HUES48 (cell line): ENCODE measurements at regions not wholly inside any gene's neighbourhood (a gene's known extent, or its start where the extent isn't known, plus 50 kb on each side); places are given as distances from the start of the nearest gene placed in this dataset.

Source experiments
- H3K27ac ChIP-seq: one replicate; pipeline ENCODE4 v1.7.0; 2013; ENCODE audit warnings: low read depth, low read length, inconsistent platforms
- H3K27me3 ChIP-seq: 2 replicates; pipeline ENCODE4 v1.6.1; 2013; ENCODE audit warnings: mild to moderate bottlenecking, low read length; ENCODE audit not compliant: control insufficient read depth, insufficient read depth
- H3K36me3 ChIP-seq: 2 replicates; pipeline ENCODE4 v1.6.1; 2013; ENCODE audit warnings: low read length; ENCODE audit not compliant: control insufficient read depth, insufficient read depth
- H3K4me1 ChIP-seq: 2 replicates; pipeline ENCODE4 v1.6.1; 2013; ENCODE audit warnings: mild to moderate bottlenecking, low read length; ENCODE audit not compliant: control insufficient read depth, insufficient read depth
- H3K4me3 ChIP-seq: 2 replicates; pipeline ENCODE4 v1.5.1; 2013; ENCODE audit warnings: mild to moderate bottlenecking, low read depth, low read length
- H3K9ac ChIP-seq: 2 replicates; pipeline ENCODE4 v1.6.1; 2013; ENCODE audit warnings: mild to moderate bottlenecking, low read depth, low read length, moderate library complexity
- H3K9me3 ChIP-seq: 2 replicates; pipeline ENCODE4 v1.6.1; 2013; ENCODE audit warnings: low read length; ENCODE audit not compliant: control insufficient read depth, insufficient read depth

- no peaks in the 10 kb centered on the region for H3K9me3 ChIP-seq
- H3K9ac ChIP-seq, result no peak overlapping the region
- no peaks in the 10 kb centered on the region for H3K27me3 ChIP-seq
- no peak overlapping the region for H3K4me3 ChIP-seq
- no peak overlapping the region for H3K27ac ChIP-seq
- H3K36me3 ChIP-seq, result no peaks in the 10 kb centered on the region
- peaks cover 14% of the 10 kb centered on the region for H3K4me1 ChIP-seq
These were observed 175.7 kb upstream of the DDHD1 start for GRCh38 chr14:53328841-53329240.

GRCh38 chr14:53327716-53328115 is 174.6 kb upstream of the DDHD1 start:
- Histone ChIP-seq H3K27me3 (no peaks in the 10 kb centered on the region), H3K4me1 (peaks cover 14% of the 10 kb centered on the region), H3K9me3 (no peaks in the 10 kb centered on the region), H3K4me3 (no peak overlapping the region), H3K9ac (no peak overlapping the region), H3K36me3 (no peaks in the 10 kb centered on the region), H3K27ac (no peak overlapping the region)

GRCh38 chr14:53325176-53325806 is 172.2 kb upstream of the DDHD1 start:
- no peak overlapping the region for H3K4me3 ChIP-seq
- no peaks in the 10 kb centered on the region for H3K9me3 ChIP-seq
- H3K27ac ChIP-seq, result no peak overlapping the region
- H3K27me3 ChIP-seq, result no peaks in the 10 kb centered on the region
- no peaks in the 10 kb centered on the region for H3K36me3 ChIP-seq
- H3K9ac ChIP-seq, result no peak overlapping the region
- H3K4me1 ChIP-seq, result peaks cover 14% of the 10 kb centered on the region

GRCh38 chr14:53316504-53316903 is 163.4 kb upstream of the DDHD1 start:
- Histone ChIP-seq H3K27me3 (no peaks in the 10 kb centered on the region), H3K4me1 (no peaks in the 10 kb centered on the region), H3K36me3 (no peaks in the 10 kb centered on the region), H3K4me3 (no peak overlapping the region), H3K9me3 (peaks cover 20% of the 10 kb centered on the region), H3K9ac (no peak overlapping the region), H3K27ac (no peak overlapping the region)

- Histone ChIP-seq H3K4me1 (no peaks in the 10 kb centered on the region; the same call in 1 of the 2 replicates), H3K27ac (no peak overlapping the region), H3K4me3 (no peak overlapping the region)
These were observed 157.3 kb upstream of the DDHD1 start for GRCh38 chr14:53310412-53310811.

GRCh38 chr14:53306911-53307310 is 153.8 kb upstream of the DDHD1 start:
- no peaks in the 10 kb centered on the region for H3K27me3 ChIP-seq
- H3K27ac ChIP-seq, result no peak overlapping the region
- H3K36me3 ChIP-seq, result no peaks in the 10 kb centered on the region
- H3K9ac ChIP-seq, result no peak overlapping the region
- H3K9me3 ChIP-seq, result peaks cover 9% of the 10 kb centered on the region; the same call in 1 of the 2 replicates
- no peaks in the 10 kb centered on the region; the same call in 1 of the 2 replicates for H3K4me1 ChIP-seq
- H3K4me3 ChIP-seq, result no peak overlapping the region

More at GRCh38 chr14:53310412-53310811, 157.3 kb upstream of the DDHD1 start:
- no peak overlapping the region for H3K9ac ChIP-seq
- peaks cover 9% of the 10 kb centered on the region; the same call in 1 of the 2 replicates for H3K9me3 ChIP-seq
- H3K36me3 ChIP-seq, result no peaks in the 10 kb centered on the region
- H3K27me3 ChIP-seq, result no peaks in the 10 kb centered on the region

- Histone ChIP-seq H3K9me3 (peaks cover 9% of the 10 kb centered on the region; the same call in 1 of the 2 replicates), H3K27ac (no peak overlapping the region), H3K9ac (no peak overlapping the region), H3K4me3 (no peak overlapping the region), H3K4me1 (no peaks in the 10 kb centered on the region; the same call in 1 of the 2 replicates), H3K36me3 (no peaks in the 10 kb centered on the region), H3K27me3 (no peaks in the 10 kb centered on the region)
These were observed 153.2 kb upstream of the DDHD1 start for GRCh38 chr14:53306267-53306721.

- Histone ChIP-seq H3K36me3 (no peaks in the 10 kb centered on the region), H3K4me3 (no peak overlapping the region), H3K9ac (no peak overlapping the region), H3K4me1 (no peaks in the 10 kb centered on the region; the same call in 1 of the 2 replicates), H3K27me3 (no peaks in the 10 kb centered on the region), H3K9me3 (peaks cover 5% of the 10 kb centered on the region; the same call in 1 of the 2 replicates), H3K27ac (no peak overlapping the region)
These were observed 151.7 kb upstream of the DDHD1 start for GRCh38 chr14:53304726-53305381.

GRCh38 chr14:53295985-53296582 is 143.0 kb upstream of the DDHD1 start:
- H3K9ac ChIP-seq, result no peak overlapping the region
- no peak overlapping the region for H3K4me3 ChIP-seq
- no peaks in the 10 kb centered on the region for H3K27me3 ChIP-seq
- no peaks in the 10 kb centered on the region for H3K9me3 ChIP-seq
- H3K4me1 ChIP-seq, result no peaks in the 10 kb centered on the region
- H3K36me3 ChIP-seq, result no peaks in the 10 kb centered on the region
- H3K27ac ChIP-seq, result no peak overlapping the region

GRCh38 chr14:53295372-53295771 is 142.2 kb upstream of the DDHD1 start:
- Histone ChIP-seq H3K27ac (no peak overlapping the region), H3K9me3 (no peaks in the 10 kb centered on the region), H3K9ac (no peak overlapping the region), H3K36me3 (no peaks in the 10 kb centered on the region), H3K4me1 (no peaks in the 10 kb centered on the region), H3K4me3 (no peak overlapping the region), H3K27me3 (no peaks in the 10 kb centered on the region)

GRCh38 chr14:53286301-53286700 is 133.2 kb upstream of the DDHD1 start:
- Histone ChIP-seq H3K4me3 (no peak overlapping the region), H3K9me3 (no peaks in the 10 kb centered on the region), H3K9ac (no peak overlapping the region), H3K27me3 (no peaks in the 10 kb centered on the region), H3K4me1 (no peaks in the 10 kb centered on the region), H3K36me3 (no peaks in the 10 kb centered on the region), H3K27ac (no peak overlapping the region)
